ENCODE measurements at regions not wholly inside any gene's neighbourhood (a gene's known extent, or its start where the extent isn't known, plus 50 kb on each side); places are given as distances from the start of the nearest gene placed in this dataset.

- Histone ChIP-seq H3K9me3 (peaks cover 0 to 6% (median 0%) of the 10 kb centered on the region in 12 donors), H3K4me1 (peaks cover 0 to 35% (median 9%) of the 10 kb centered on the region in 12 donors), H3K36me3 (no peaks in the 10 kb centered on the region), H3K27ac (no peak overlapping the region), H3K4me3 (no peak overlapping the region), H3K27me3 (no peaks in the 10 kb centered on the region)
- TF ChIP-seq POLR2A (IDR thresholded peaks at IDR 0.05), result no peak
- no peak for TF ChIP-seq CTCF (IDR thresholded peaks at IDR 0.05)
- intact Hi-C loops (cut with DNase I), result loop anchor here in 3 of 10 donors (5.0 to 10.0 kb wide), 2 partner anchors 97 to 214 kb away; no protein-coding TSS in a partner anchor
- no peak for DNase-seq
- WGBS, 4 donors, result 83 to 89% (median 85%) methylated on average over 11 of the region's 11 CpGs
- peak in 3 of 4 donors; percentile 46 to 69 (median 57) for ATAC-seq
These were observed 255.7 kb downstream of the DLEU7 start for GRCh38 chr13:50587645-50588373.

DNA sequence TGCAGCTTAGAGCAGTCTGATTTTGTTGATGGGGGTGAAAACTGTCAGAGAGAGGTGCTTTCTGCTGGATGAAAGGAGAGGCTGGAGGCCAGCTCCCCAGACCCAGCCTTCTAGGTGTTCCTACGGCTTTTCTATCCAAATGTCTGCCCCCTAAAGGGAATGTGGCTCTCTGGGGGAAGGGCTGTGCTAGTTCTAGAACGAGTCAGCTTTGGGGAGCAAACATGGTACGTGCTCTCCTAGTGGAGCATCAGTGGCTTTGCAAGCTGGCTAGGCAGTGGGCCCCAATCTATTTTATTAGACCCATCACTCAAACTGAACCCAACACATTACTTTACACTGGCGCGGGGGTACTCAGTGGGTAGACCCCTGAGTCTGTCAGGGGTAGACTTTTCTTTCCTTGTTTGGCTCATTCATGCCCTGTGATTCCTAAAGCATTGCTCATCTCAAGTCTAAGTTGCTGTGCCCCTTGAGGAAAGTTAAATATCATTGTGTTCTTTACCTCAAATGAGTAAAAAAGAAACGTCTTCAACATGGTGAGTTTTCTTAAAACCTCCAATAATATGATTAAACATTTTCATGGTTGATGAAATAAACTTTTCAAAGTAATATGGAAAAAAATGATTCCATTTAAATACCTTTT is 254.9 kb downstream of the DLEU7 start:
- Histone ChIP-seq H3K4me1 (peaks cover 0 to 35% (median 9%) of the 10 kb centered on the region in 12 donors), H3K36me3 (no peaks in the 10 kb centered on the region), H3K9me3 (peaks cover 0 to 6% (median 0%) of the 10 kb centered on the region in 12 donors), H3K27ac (no peak overlapping the region), H3K27me3 (no peaks in the 10 kb centered on the region), H3K4me3 (no peak overlapping the region)
- ATAC-seq (no peak), DNase-seq (no peak)
- intact Hi-C loops (cut with DNase I), result loop anchor here in 3 of 10 donors (5.0 to 10.0 kb wide), 2 partner anchors 96 to 214 kb away; no protein-coding TSS in a partner anchor
- 80 to 92% (median 88%) methylated on average over 6 of the region's 6 CpGs for WGBS, 4 donors
- TF ChIP-seq POLR2A (IDR thresholded peaks at IDR 0.05) (no peak), CTCF (IDR thresholded peaks at IDR 0.05) (no peak)

GRCh38 chr13:50589139-50589538 is 254.4 kb downstream of the DLEU7 start:
- peak in 1 of 5 donors; percentile 35 for DNase-seq
- H3K27ac ChIP-seq, result peak overlapping the region in 1 of 12 donors; percentile 26
- intact Hi-C loops (cut with DNase I), result loop anchor here in 3 of 10 donors (5.0 to 10.0 kb wide), 2 partner anchors 96 to 213 kb away; no protein-coding TSS in a partner anchor

More at GRCh38 chr13:50589139-50589538, 254.4 kb downstream of the DLEU7 start:
- ATAC-seq, result peak in 3 of 4 donors; percentile 29 to 60 (median 40)
- no peak for TF ChIP-seq POLR2A (IDR thresholded peaks at IDR 0.05)
- no peak for TF ChIP-seq CTCF (IDR thresholded peaks at IDR 0.05)
- Histone ChIP-seq H3K4me3 (no peak overlapping the region), H3K4me1 (peaks cover 0 to 36% (median 11%) of the 10 kb centered on the region in 12 donors), H3K27me3 (no peaks in the 10 kb centered on the region), H3K9me3 (peaks cover 0 to 2% (median 0%) of the 10 kb centered on the region in 12 donors), H3K36me3 (no peaks in the 10 kb centered on the region)

Data from heart left ventricle (tissue), 16 donors.